HG02678 (cell line): ENCODE measurements at regions not wholly inside any gene's neighbourhood (a gene's known extent, or its start where the extent isn't known, plus 50 kb on each side); places are given as distances from the start of the nearest gene placed in this dataset.

Experiments
- ATAC-seq: cut with Tn5 transposase; IDR thresholded peaks from one replicate; pipeline ENCODE4 v1.9.1; 2021; ENCODE audit warnings: mild to moderate bottlenecking, moderate library complexity; ENCODE audit not compliant: unreplicated experiment

GRCh38 chr19:30082611-30083010 lies 140.6 kb downstream of the URI1 start:
- ATAC-seq = no peak

GRCh38 chr19:30083125-30083681 lies 141.2 kb downstream of the URI1 start:
- no peak for ATAC-seq

- no peak for ATAC-seq
These were observed 141.7 kb downstream of the URI1 start for GRCh38 chr19:30083701-30084156.

GRCh38 chr19:30084390-30084819 lies 142.4 kb downstream of the URI1 start:
- ATAC-seq = no peak

- ATAC-seq = no peak
These were observed 143.4 kb downstream of the URI1 start for GRCh38 chr19:30085394-30085793.

GRCh38 chr19:30086220-30086619 lies 144.2 kb downstream of the URI1 start:
- no peak for ATAC-seq

- ATAC-seq = no peak
These were observed 144.9 kb downstream of the URI1 start for GRCh38 chr19:30086916-30087315.

- no peak for ATAC-seq
These were observed 145.5 kb downstream of the URI1 start for GRCh38 chr19:30087381-30088138.

GRCh38 chr19:30088567-30088966 lies 146.5 kb downstream of the URI1 start:
- ATAC-seq = no peak

GRCh38 chr19:30089086-30089665 lies 147.1 kb downstream of the URI1 start:
- no peak for ATAC-seq

- ATAC-seq = no peak
These were observed 148.4 kb downstream of the URI1 start for GRCh38 chr19:30090476-30090875.

GRCh38 chr19:30090963-30091362 lies 148.9 kb downstream of the URI1 start:
- no peak for ATAC-seq

GRCh38 chr19:30091456-30091855 lies 149.4 kb downstream of the URI1 start:
- no peak for ATAC-seq

- ATAC-seq = no peak
These were observed 149.8 kb downstream of the URI1 start for GRCh38 chr19:30091856-30092255.

GRCh38 chr19:30092721-30093569 lies 150.9 kb downstream of the URI1 start:
- no peak for ATAC-seq

GRCh38 chr19:30093966-30094755 lies 152.1 kb downstream of the URI1 start:
- ATAC-seq = no peak

GRCh38 chr19:30094756-30095140 lies 152.7 kb downstream of the URI1 start:
- no peak for ATAC-seq

- no peak for ATAC-seq
These were observed 153.1 kb downstream of the URI1 start for GRCh38 chr19:30095171-30095570.

- no peak for ATAC-seq
These were observed 154.7 kb downstream of the URI1 start for GRCh38 chr19:30096596-30097370.
